T-helper 1 cell treated with Interleukin-12 subunit alpha and Interleukin-12 subunit beta and Interleukin-4 antibody, amounts not matched to agents 30 ng/mL and 1 ng/mL, for 36 hours (primary cell): ENCODE measurements at regions not wholly inside any gene's neighbourhood (a gene's known extent, or its start where the extent isn't known, plus 50 kb on each side); places are given as distances from the start of the nearest gene placed in this dataset.

Experiments
- intact Hi-C: fragments of 100-400 bp; cut with micrococcal nuclease; formaldehyde crosslinking; loops from one replicate; pipeline ENCODE4 v1.15.1; 2024

DNA sequence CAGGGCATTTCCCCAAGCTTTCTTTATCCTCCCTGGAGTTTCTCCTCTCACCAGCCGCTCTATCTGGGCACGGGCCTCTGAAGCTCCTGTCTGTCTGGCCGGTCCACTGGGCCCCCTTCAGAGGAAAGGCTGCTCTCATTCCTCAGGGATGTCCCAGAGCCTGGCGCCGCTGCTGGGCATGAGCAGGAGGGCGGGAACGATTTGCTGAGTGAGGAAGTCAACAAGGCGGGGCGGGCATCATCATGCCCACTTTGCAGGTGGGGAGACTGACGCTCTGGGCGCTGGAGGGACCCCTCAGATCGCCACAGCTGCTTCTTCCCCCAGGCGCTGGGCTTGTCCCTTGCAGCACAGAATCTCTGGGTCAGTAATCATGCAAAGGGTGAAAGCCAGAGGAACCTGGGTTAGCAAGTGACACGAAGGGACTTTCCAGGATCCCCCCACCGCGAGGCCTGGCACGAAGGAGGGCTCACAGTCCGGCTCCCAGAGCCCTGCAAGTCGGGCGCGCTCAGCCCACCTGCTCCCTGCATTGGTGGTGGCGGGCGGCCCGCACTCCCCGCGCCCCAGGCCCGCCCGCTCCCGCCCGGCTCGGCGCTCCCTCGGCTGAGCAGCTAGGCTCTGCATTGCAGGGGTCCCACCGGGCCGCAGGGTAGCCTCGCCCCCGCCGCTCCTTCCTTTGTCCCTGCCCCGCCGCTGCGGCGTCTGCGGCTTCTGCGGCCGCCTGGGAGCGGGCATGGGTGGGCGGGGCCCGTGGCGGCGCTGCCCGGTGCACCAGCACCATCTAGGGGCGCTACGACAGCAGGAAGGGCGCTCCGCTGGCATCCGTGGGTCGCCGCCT, 157.8 kb downstream of the CYRIA start:
- intact Hi-C loops, result no loop called here

DNA sequence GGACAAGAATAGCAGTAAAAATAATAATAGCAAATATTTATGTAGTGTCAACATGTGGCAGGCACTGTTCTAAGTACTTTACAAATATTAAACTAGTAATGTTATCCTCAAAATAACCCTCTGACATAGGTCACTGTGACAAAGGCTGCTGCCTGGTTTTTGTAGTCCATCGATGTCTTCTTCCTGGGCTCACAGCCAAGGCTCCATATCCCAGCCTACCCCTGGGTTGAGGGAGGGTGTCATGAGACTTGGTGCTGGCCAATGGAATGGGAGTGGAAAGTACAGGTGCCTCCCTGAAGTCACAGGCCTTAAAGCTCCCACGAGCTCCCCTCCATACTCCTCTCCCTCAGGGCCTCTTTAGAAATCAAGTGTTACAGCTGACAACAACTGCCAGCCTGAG, 159.3 kb downstream of the CYRIA start:
- intact Hi-C loops, result no loop called here

- intact Hi-C loops, result no loop called here
These were observed 168.9 kb downstream of the CYRIA start for GRCh38 chr2:16496426-16497388.

DNA sequence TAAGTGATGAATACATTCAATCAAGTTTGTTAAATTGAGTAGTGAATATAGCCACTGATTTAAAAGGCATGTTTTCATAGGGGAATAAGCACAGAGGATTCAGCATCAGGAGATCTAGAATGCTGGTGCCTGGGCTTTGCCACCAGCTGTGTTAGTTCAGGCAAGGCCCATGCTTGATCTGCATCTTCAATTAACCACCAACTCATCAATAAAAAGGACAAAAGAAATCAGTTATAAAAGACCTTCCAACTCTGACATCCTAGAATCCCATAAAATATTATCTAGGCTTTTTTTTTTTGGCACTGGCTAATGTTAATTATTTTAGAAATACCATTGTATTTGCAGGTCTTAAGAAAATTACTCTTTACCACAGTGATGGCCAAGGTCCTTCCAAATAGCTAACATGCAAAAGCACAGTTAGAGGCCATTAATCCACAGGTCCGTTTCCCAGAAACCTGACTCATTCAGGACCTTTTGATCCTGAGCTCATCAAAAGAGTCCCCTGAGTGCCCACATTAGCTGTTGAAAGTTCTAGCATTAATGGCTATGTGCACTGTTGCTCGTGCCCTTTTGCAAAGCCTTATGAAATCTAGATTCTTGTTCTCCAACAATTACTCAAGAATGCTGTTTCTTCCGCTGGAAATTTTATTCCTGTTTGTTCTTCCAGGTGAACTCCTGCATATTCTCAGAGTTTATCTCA, 170.0 kb downstream of the CYRIA start:
- intact Hi-C loops, result no loop called here

DNA sequence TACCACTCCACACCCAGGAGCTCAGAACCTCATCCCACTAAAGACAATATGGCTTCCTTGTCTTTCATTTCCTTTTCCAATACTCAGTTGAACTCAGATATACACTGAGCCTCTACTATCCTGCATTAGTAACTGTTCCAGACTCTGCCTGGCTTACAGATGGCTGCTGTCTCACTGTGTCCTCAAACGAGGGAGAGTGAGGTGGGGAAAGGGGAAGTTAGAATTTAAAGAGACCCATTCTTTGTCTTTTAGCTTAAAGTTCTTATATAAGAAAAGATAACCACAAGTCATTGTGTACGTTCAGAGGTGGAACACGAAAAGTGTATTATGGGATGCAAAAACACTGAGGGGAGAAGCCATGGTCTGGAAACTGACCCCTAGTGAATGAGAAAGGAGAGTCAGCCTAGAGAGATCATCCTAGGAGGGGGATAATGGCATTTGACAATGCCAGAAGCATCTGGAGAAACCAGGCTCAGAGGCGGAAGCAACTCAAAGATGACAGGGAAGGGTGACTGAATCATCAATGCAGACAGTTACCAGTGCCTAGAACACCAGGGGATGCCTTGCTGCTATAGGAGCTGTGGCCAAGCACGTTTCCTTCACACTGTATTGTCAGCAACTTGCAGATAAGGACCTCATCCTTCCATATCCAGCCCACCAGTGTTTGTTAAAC, 170.7 kb downstream of the CYRIA start:
- intact Hi-C loops, result no loop called here

DNA sequence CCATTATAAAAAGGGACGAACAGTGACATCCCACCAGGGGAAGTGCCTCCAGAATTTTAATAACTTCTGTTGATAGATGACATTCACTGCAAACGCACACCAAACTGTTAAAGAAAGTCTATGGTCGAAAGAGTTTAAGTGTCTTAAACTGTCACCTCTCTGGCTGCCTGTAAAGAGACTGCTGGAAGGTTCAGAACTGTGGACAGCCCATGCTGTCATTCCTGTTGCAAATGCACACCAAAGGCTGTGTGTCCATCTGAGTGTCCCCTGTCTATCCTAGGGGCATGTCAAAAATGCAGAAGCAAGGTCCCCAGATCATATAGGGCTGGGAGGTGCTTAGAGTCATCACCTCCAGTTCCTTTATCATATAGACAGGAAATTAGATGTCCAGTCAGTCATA, 171.8 kb downstream of the CYRIA start:
- intact Hi-C loops, result no loop called here

GRCh38 chr2:16487686-16488085, 177.9 kb downstream of the CYRIA start:
- intact Hi-C loops, result no loop called here

- intact Hi-C loops, result no loop called here
These were observed 180.4 kb downstream of the CYRIA start for GRCh38 chr2:16485251-16485650.

DNA sequence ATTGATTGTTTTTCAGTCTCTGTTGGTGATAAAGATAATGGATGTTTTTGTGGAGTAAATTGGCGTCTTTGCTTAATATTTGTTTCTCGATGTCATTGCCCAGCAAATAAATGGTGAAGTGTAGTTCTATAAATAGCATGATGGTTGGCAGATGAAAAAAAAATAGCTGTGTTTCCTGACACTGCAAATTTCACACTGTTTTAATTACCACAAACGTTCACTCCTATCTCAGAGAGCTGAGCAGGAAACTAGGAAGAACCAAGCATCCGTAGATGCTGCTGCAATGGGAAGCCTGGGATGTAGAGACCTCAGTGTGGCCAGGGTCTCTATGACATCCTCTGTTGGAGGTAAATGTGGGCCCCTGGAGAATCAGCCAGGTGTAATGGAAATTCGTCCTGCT, 183.2 kb downstream of the CYRIA start:
- intact Hi-C loops, result no loop called here

DNA sequence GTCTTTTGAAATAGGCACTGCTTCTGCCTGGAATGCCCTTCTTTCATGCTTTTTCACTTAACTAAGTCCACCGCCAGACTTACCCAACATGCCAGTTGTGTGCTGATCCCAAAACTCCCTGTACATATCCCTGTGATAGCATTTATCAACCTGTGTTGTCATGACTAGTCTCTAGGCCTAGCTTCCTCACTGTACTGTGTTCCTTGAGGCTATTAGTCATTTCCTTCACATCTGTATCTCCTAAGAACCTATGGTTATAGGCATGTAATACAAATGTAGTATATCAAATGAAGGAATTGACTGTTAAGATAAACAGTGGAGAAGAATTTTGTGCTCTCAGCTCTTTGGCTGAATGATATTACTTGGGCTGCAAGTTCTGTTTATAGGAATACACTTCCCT, 184.3 kb downstream of the CYRIA start:
- intact Hi-C loops, result no loop called here

- intact Hi-C loops, result no loop called here
These were observed 185.9 kb downstream of the CYRIA start for GRCh38 chr2:16479721-16480120.

DNA sequence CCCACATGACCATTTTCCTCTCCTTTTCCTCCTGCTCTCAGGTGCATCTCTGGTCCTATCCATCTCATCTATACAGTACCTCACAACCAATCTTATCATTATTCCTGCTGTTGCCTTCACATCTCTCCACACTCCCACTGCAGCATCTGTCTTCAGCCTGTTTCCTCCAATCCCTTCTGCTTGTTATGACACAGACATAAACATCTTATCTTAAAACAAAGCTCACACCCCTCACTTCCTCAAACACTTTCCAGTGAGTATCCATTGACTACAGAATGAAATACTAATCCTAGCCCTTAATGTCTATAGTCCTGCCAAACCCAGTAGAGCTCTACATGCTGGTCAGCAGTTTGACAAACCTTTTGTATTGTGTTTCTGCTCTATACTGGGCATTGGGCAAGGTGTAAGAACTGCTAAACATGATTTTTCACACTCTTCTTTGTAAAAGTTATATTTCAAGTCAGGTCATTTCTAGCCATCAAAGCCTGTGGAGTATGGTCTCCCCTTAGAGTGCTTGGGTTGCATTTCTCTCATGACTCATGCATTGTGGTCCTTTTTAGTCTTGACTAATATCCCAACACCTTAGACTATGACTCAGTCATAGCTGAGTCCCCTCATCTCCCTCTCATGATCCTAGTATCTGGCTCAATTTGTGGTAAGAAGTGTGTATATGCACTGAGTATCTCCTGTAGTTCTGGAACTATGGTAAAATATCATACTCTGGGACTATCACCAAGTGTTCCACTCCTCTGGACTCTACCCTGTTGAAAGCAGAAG, 187.0 kb downstream of the CYRIA start:
- intact Hi-C loops, result no loop called here

- intact Hi-C loops, result no loop called here
These were observed 188.0 kb downstream of the CYRIA start for GRCh38 chr2:16477648-16478047.

GRCh38 chr2:16476866-16477265, 188.8 kb downstream of the CYRIA start:
- intact Hi-C loops, result no loop called here

DNA sequence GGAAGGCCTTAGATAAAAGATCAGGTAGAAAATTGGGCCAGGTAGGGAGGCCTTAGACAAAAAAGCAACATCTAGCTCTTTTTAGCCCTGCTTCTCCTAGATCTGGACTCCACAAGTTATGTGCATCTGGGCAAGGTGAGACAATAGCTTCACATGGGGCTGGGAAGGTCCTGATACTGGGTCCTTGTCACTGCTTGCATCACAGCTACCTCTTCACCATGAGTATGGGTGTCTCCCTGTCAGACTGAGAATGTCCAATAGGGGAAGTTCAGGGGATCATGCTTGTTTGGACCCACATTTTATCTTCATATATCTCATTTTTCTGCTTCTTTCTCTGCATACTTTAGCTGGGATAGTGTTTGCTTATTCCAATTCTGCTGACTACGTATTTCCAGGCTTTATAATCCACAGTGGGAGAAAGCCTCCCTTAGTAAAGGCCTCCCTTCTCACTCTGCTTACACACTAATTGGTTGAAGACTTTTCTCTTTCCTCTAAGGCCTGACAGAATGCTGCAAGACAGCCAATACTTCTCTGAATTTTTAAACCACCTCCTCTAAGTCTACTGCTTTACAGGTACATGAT, 189.6 kb downstream of the CYRIA start:
- intact Hi-C loops, result no loop called here

DNA sequence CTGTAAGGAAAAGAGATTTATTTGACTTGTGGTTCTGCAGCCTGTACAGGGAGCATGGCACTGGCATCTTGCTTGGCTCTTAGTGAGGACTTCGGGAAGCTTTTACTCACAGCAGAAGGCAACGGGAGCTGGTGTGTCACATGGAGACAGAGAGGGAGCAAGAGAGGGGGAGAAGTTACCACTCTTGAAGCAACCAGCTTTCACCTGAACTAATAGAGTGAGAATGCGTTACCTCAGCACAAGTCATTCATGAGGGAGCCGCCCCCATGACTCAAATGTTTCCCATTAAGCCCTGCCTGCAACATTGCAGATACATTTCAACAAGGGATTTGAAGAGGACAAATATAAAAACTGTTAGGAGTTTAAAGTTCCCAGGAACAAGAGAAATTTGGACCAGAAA, 190.0 kb downstream of the CYRIA start:
- intact Hi-C loops, result no loop called here

DNA sequence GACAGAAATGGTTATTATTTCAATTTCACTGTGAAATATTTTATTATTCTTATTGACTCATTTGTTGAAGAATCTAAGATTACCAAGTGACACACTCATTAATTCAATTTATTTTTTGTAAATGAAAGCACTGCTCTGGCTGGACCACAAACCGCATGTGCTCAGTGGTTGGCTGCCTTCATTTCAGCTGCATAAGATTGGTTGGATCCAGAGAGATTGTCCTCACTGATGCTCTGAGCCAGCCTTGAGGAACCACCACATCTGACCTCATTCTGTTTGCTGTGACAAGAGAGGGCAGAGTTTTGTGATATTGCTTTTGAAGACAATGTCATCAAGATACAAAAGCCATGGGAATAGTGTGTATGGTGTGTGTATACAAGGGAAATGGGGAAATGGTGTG, 192.1 kb downstream of the CYRIA start:
- intact Hi-C loops, result no loop called here

DNA sequence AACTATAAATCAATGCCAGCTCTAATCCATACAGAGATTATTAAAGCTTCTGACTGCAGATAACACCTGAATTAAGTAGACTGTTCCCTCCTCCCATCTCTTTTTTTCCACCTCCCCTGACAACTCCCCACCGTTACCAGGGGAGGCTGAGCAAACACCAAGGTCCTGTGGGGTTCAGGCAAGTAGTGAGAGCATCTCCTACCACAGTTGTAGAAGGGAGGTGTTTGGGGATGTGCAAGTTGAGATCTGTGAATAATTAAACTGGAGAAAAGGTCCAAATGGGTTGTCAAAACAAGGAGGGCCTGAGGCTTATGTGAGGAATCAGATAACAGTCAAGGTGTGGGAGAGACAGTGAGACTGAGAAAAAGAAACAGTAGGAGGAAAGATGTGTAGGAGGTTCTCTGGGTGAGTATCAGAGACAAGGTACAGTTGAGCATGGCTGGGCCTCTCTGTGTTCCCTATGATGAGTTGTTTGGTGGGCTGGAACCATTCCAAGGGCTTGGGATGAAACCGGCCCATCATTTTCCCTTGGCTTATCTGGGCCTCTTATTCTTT, 194.6 kb downstream of the CYRIA start:
- intact Hi-C loops, result no loop called here

DNA sequence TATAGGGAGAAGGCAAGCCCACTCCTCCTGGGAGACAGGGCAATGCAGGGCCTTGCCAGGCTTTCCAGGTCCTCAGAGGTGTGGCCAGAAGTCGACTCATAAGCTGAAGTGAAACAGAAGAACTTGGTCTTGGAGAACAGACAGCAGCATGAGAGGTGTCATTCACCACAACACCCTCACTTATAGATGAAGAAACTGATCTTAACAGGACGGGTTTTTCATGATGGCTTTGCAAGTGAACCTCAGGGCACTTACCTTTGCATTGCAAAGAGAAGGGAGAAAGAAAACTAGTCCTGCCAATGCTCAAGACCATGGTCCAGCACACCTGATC, 198.8 kb downstream of the CYRIA start:
- intact Hi-C loops, result no loop called here
